Panc1 (cell line): ENCODE measurements at regions not wholly inside any gene's neighbourhood (a gene's known extent, or its start where the extent isn't known, plus 50 kb on each side); places are given as distances from the start of the nearest gene placed in this dataset.

Experiments used
- CTCF ChIP-seq: fragments of 450-650 bp; IDR thresholded peaks from 2 replicates; pipeline ENCODE4 v1.5.1; 2017; ENCODE audit warnings: mild to moderate bottlenecking
- POLR2AphosphoS5 ChIP-seq: IDR thresholded peaks from 2 replicates; pipeline ENCODE4 v1.6.1; 2012; ENCODE audit warnings: mild to moderate bottlenecking, low read depth, low read length, moderate library complexity
- REST ChIP-seq, 2 experiments: IDR thresholded peaks; 2 replicates each; pipeline ENCODE4 v1.6.1; 2011 to 2012; ENCODE audit warnings: low read depth in 2 of 2, control low read depth in 1 of 2, low read length in 1 of 2, mild to moderate bottlenecking in 1 of 2, moderate library complexity in 1 of 2; ENCODE audit not compliant: insufficient read depth in 1 of 2
- SIN3A ChIP-seq: IDR thresholded peaks from 2 replicates; pipeline ENCODE4 v1.6.1; 2012; ENCODE audit warnings: low read depth, mild to moderate bottlenecking, low read length, moderate library complexity, borderline replicate concordance; ENCODE audit not compliant: insufficient read depth
- TCF7L2 ChIP-seq: IDR thresholded peaks from 2 replicates; pipeline ENCODE4 v1.6.1; 2011; ENCODE audit warnings: mild to moderate bottlenecking, low read depth, low read length, inconsistent platforms

DNA sequence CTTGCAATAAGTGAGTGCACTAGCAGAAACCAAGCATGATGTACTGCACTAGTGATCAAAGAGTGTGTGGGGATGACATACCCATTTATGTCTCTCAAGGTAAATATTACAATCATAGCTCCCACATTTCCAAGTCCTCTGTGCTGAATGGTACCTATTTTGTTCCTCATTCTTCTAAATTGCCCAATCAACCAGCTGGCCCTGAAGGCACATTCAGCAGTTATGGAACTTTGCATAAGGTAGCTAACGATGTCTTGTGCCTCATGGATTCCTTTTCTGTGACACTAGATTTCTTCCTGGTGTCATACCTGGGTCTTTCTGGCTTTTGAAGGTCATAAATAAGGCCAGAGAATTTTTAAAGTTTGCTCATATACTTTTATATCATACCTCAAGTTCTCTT is 963.0 kb downstream of the SLC4A3 start:
- TF ChIP-seq TCF7L2, result no peak
- TF ChIP-seq CTCF, result no peak
- no peak for TF ChIP-seq REST (IDR thresholded peaks at IDR 0.05; ENCODE audit: insufficient read depth in 1 of 2, low read depth in 2 of 2, low read length in 1 of 2)
- no peak for TF ChIP-seq POLR2AphosphoS5
- TF ChIP-seq SIN3A, result no peak
